NCI-H2081 (cell line): ENCODE measurements at regions not wholly inside any gene's neighbourhood (a gene's known extent, or its start where the extent isn't known, plus 50 kb on each side); places are given as distances from the start of the nearest gene placed in this dataset.

Experiments
- DNase-seq, 2 experiments: peaks; one replicate each; lab custom pipeline; 2025; lab: John Stamatoyannopoulos, UW

DNA sequence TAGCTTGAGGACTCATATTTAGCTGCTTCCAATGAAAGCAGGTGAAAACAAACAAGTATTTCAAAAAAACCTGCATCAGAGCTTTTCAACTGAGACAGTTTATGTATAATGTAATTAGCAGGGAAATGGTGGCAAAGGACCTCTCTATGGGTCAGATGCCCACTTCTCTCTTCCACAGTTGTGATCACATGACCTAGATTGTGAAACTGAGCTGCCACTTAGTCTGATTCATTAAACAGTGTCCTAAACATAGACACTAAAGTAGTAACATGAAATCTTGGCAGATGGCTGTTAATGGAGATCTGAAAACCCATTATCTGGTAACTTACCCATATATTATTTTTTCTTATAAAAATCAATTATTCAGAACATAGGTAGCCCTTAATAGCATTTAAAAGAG lies 663.6 kb upstream of the RIOK2 start:
- no peak for DNase-seq

- no peak for DNase-seq
Observed at GRCh38 chr5:97847920-97848631, 665.0 kb upstream of the RIOK2 start.

DNA sequence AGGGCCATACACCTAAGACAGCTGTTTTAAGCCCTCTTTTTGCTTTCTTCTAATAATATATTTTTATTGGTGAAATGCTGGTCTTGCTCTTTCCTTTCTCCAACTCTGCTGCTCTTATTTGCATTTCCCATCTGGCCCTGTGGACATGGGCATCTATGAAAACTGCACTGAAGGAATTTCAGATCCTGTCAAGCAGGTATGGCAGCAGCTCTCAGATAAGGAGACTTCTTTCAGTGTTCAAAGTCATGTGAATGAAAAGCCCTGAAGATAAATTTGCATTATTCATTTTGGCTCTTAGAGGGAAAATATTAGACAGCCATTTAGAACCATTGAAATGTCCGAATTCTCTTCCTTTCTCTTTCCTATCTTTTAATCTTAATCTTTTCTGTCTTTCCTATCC lies 668.0 kb upstream of the RIOK2 start:
- no peak for DNase-seq

DNA sequence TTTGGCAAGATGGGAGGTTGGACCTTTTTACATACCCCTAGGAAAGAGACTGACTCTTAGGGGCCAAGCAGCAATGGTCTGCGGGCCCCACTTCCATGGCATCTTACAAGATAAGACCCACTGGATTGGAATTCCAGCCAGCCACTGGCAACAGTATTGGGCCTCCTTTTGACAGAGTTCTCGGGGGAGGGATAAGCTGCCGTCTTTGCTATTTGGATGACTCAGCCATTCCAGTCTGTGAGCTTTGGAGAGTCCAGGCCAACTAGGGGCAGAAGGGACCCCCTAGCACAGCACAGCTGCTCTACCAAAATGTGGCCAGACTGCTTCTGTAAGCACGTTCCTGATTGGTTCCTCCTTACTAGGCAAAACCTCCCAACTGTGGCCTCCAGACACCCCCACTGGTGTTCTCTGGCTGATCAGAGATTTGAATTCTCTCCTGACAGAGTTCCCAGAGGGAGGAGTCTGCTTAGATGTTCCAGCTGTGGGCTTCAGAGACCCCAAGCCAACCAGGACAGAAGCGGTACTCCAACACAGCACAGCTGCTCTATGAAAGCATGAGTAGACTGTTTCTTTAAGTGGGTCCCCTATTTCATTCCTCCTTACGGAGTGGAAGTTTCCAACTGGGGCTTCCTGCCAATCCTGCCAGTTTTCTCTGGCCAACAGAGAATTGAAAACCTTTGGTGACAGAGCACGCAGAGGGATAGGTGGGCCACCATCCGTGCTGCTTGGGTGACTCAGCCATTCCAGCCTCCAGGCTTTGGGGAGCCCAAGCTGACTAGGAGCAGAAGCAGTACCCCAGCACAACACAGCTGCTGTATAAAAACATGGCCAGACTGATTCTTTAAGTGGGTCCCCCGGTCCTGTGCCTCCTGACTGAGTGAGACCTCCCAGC lies 672.1 kb upstream of the RIOK2 start:
- DNase-seq, result no peak

- DNase-seq, result no peak
Observed at GRCh38 chr5:97874491-97874890, 691.4 kb upstream of the RIOK2 start.

- DNase-seq, result no peak
Observed at GRCh38 chr5:97876272-97876671, 693.2 kb upstream of the RIOK2 start.

GRCh38 chr5:97877588-97877987 lies 694.5 kb upstream of the RIOK2 start:
- no peak for DNase-seq

DNA sequence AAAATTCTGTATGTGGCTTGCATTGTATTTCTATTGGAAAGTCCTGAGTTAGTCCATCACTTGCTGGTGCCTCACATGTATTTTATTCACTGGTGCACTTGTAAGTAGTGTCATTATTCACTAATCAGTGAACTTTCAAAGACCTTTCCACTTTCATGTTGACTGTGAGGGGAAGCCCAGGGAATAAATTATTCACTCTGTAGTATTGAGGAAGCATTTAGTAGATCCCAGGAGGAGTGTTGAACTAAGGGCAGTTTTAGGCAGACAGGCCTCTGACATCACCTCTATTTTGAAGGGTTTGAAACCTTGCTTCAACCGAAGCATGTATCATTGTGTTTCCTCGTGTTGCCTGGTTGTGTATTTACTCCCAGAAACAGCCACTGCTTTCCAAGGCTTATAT lies 705.4 kb upstream of the RIOK2 start:
- DNase-seq, result no peak

- no peak for DNase-seq
Observed at GRCh38 chr5:97891971-97892370, 708.9 kb upstream of the RIOK2 start.

GRCh38 chr5:97903742-97904141 lies 720.7 kb upstream of the RIOK2 start:
- no peak for DNase-seq

DNA sequence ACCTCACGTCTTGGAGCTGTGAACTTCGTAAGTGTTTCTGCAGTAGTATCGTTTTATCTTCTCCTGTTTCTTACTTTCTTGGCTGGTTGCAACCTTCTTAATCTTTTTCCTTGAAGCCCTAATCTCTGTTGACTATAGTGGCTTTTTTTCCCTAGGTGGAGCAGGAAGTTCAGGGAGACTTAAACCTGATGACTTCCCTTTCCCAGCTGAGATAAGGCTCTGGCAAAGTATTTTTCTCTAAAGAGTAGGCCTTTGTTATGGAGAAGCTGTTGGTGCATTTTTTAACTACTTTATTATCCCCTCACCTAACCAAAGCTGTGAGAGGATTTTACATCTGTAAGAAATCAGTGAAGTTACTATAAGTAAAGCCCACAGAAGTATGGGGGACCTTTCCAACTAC lies 723.1 kb upstream of the RIOK2 start:
- no peak for DNase-seq

DNA sequence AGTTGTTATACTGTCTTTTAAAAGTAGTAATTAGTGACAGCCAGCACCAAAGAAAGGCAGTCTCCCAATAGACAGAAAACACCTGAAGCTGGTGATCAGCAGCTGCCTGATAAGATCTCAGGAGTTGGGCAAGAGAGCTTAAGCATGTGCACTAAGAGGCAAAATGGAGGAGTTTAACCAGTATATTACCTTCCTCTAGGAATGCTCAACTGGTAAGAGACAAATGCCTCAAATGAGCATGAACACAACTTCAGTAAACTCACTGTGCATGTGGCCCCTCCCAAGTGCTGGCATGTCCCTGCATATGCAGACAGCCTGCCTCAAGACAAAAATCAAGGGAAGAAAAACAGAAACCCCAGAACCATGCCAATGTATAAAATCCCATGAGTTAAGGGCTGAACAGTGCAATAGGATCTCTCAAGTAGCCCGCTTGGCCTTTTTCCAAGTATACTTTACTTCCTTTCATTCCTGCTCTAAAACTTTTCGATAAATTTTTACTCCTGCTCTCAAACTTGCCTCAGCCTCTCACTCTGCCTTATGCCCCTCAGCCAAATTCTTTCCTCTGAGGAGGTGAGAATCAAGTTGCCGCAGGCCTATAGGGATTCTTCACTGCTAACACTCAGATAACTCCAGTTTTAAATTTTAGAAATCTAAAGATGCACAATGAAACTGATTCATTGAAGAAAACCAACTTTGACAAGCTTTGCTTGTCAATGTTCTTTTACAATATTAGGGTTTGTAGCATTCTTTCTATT lies 724.8 kb upstream of the RIOK2 start:
- DNase-seq, result no peak

GRCh38 chr5:97909541-97909940 lies 726.5 kb upstream of the RIOK2 start:
- no peak for DNase-seq

- DNase-seq, result no peak
Observed at GRCh38 chr5:97914483-97914882, 731.4 kb upstream of the RIOK2 start.

DNA sequence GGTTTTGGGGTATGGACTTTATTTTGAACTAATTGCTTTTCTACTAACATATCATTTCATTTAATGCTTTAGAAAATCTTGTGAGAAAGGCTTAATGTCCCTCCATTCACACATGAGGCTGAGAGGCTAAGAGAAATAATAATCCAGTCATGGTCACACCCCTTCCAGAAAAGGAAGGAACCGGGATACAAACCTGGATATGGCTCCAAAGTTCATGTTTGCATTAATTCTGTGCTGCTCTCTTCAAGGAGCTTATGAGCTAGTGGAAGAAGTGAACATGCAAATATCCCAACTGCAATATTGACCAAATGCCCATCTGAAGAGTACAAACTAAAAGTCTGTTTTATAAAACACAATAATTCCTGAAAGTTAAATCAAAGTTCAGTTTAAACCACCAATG lies 732.1 kb upstream of the RIOK2 start:
- no peak for DNase-seq

- DNase-seq, result no peak
Observed at GRCh38 chr5:97918057-97918456, 735.0 kb upstream of the RIOK2 start.

- DNase-seq, result no peak
Observed at GRCh38 chr5:97918620-97919019, 735.6 kb upstream of the RIOK2 start.

GRCh38 chr5:97919719-97920118 lies 736.7 kb upstream of the RIOK2 start:
- no peak for DNase-seq

GRCh38 chr5:97922776-97923175 lies 739.7 kb upstream of the RIOK2 start:
- no peak for DNase-seq

- DNase-seq, result no peak
Observed at GRCh38 chr5:97923496-97923895, 740.4 kb upstream of the RIOK2 start.

- no peak for DNase-seq
Observed at GRCh38 chr5:97923997-97924396, 741.0 kb upstream of the RIOK2 start.

- DNase-seq, result no peak
Observed at GRCh38 chr5:97929383-97929782, 746.3 kb upstream of the RIOK2 start.

GRCh38 chr5:97931829-97932228 lies 748.8 kb upstream of the RIOK2 start:
- DNase-seq, result no peak
